Fibroblast of mammary gland (primary cell): ENCODE measurements at regions not wholly inside any gene's neighbourhood (a gene's known extent, or its start where the extent isn't known, plus 50 kb on each side); places are given as distances from the start of the nearest gene placed in this dataset.
"Not testable (repeated sequence)": the region's sequence is repeated elsewhere in the genome, so short reads cannot be mapped to it uniquely, and the experiment has no call there.

Source experiments
- DNase-seq: peaks from one replicate; pipeline ENCODE4 v3.0.0-alpha.2; 2010; ENCODE audit warnings: low read depth
- H3K4me3 ChIP-seq: 2 replicates; pipeline ENCODE4 v1.5.1; 2011; ENCODE audit warnings: low read depth, mild to moderate bottlenecking, low read length, moderate library complexity; ENCODE audit not compliant: control insufficient read depth
- CTCF ChIP-seq: conservative IDR thresholded peaks from 2 replicates; pipeline ENCODE4 v1.5.1; 2011; ENCODE audit warnings: low read depth, low read length, inconsistent platforms; ENCODE audit not compliant: control insufficient read depth, insufficient read depth

GRCh38 chr1:68767941-68768340 is 271.1 kb upstream of the DEPDC1 start:
- no peak for TF ChIP-seq CTCF
- no peak overlapping the region for H3K4me3 ChIP-seq
- no peak for DNase-seq

GRCh38 chr1:68770817-68771216 is 273.9 kb upstream of the DEPDC1 start:
- no peak for DNase-seq
- H3K4me3 ChIP-seq = no peak overlapping the region
- TF ChIP-seq CTCF = no peak

GRCh38 chr1:68777851-68778250 is 281.0 kb upstream of the DEPDC1 start:
- no peak for DNase-seq
- no peak for TF ChIP-seq CTCF
- no peak overlapping the region for H3K4me3 ChIP-seq

GRCh38 chr1:68779841-68780240 is 283.0 kb upstream of the DEPDC1 start:
- not testable (repeated sequence) for DNase-seq, H3K4me3 ChIP-seq

GRCh38 chr1:68780919-68781318 is 284.0 kb upstream of the DEPDC1 start:
- no peak overlapping the region for H3K4me3 ChIP-seq
- no peak for DNase-seq
- TF ChIP-seq CTCF = no peak

GRCh38 chr1:68782890-68783289 is 286.0 kb upstream of the DEPDC1 start:
- no peak for DNase-seq
- no peak for TF ChIP-seq CTCF
- no peak overlapping the region for H3K4me3 ChIP-seq

GRCh38 chr1:68785328-68785727 is 288.4 kb upstream of the DEPDC1 start:
- DNase-seq = no peak
- no peak for TF ChIP-seq CTCF
- H3K4me3 ChIP-seq = no peak overlapping the region
